ENCODE measurements at regions not wholly inside any gene's neighbourhood (a gene's known extent, or its start where the extent isn't known, plus 50 kb on each side); places are given as distances from the start of the nearest gene placed in this dataset.

DNA sequence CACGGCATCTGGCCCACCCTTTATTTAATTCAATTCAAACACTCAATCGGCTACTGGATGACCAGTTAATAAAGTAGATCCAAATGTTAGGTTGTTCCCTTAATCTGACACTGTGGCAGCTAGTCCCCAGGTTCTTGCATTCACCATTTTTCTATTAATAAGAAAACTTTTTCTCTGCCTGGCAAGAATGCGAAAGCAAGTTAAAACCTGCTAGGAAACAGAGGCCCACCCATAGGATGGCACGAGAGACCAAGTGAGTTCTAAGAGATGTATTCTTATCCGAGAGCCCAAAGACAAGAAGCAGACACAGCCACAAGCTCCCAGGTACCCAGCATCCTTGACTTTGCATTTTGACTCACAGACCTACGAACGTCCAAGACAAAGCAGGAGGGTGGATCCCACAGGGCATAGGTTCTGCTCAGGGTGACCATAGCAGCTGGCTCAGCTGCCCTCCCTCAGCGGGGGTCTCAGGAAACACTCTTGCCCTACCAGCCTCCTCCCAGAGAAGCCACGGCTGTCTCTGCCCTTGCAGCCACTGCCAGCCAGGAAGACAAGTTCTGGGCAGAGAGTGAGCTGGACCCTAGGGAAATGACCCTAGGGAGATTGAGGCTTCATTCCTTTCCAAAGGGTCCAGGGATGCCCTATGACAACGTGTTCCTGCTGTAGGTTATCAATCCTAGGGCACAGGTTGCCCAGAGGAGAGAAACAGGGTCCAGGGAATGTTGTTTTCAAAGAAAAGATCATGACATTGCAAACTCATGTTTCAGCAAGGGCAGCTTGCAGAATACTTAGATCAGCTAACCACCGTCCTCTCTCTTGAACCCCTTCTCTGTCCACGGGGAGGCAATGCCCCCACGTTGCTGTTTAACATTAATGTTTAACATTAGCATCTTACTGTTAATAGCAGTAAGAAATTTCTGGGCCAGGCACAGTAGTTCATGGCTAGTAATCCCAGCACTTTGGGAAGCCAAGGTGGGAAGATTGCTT, 147.2 kb upstream of the ZNF507 start:
- no peak for DNase-seq
- Histone ChIP-seq H3K36me3 (ENCODE audit: control insufficient read depth, insufficient read depth, low read length) (no peaks in the 10 kb centered on the region), H3K27me3 (replicated peaks; ENCODE audit: control insufficient read depth, insufficient read depth, low read length, poor library complexity, severe bottlenecking) (no peaks in the 10 kb centered on the region), H3K9me3 (ENCODE audit: control insufficient read depth, low read length) (no peaks in the 10 kb centered on the region), H3K4me1 (ENCODE audit: control insufficient read depth, insufficient read depth, low read length, poor library complexity, severe bottlenecking) (no peaks in the 10 kb centered on the region), H3K4me3 (ENCODE audit: insufficient read depth, low read depth, low read length, poor library complexity, severe bottlenecking) (no peak overlapping the region), H3K27ac (ENCODE audit: insufficient read depth, low read length, poor library complexity, severe bottlenecking) (no peak overlapping the region)

DNA sequence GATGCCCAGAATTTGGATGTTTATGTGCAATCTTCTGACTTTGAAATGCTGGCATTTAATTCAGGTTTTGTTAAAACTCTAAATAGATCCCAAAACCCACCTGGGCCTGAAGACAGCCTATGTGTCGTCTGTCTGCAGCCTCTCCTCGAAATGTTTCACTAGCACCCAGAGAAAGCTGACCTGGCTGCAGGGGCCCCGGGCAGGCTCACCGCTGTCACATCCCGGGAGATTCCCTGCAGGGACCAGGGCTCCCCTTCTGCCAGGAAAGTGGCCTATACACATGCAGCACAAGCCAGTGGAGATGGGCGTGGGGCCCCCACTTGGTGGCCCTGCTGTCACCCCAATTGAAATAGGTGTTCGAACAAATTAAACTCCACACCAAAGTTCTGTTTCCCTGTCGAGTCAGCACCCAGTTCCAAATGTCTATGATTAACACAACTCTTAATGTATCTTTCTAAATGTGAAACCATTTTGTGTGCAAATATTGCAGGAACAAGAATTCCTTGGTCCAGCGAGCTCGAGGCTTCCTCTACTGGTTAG, 145.8 kb upstream of the ZNF507 start:
- H3K9me3 ChIP-seq (ENCODE audit: control insufficient read depth, low read length) = no peaks in the 10 kb centered on the region
- no peak for DNase-seq
- no peaks in the 10 kb centered on the region for H3K4me1 ChIP-seq (ENCODE audit: control insufficient read depth, insufficient read depth, low read length, poor library complexity, severe bottlenecking)
- H3K4me3 ChIP-seq (ENCODE audit: insufficient read depth, low read depth, low read length, poor library complexity, severe bottlenecking) = no peak overlapping the region
- no peaks in the 10 kb centered on the region for H3K36me3 ChIP-seq (ENCODE audit: control insufficient read depth, insufficient read depth, low read length)
- no peak overlapping the region for H3K27ac ChIP-seq (ENCODE audit: insufficient read depth, low read length, poor library complexity, severe bottlenecking)
- no peaks in the 10 kb centered on the region for H3K27me3 ChIP-seq (replicated peaks; ENCODE audit: control insufficient read depth, insufficient read depth, low read length, poor library complexity, severe bottlenecking)

DNA sequence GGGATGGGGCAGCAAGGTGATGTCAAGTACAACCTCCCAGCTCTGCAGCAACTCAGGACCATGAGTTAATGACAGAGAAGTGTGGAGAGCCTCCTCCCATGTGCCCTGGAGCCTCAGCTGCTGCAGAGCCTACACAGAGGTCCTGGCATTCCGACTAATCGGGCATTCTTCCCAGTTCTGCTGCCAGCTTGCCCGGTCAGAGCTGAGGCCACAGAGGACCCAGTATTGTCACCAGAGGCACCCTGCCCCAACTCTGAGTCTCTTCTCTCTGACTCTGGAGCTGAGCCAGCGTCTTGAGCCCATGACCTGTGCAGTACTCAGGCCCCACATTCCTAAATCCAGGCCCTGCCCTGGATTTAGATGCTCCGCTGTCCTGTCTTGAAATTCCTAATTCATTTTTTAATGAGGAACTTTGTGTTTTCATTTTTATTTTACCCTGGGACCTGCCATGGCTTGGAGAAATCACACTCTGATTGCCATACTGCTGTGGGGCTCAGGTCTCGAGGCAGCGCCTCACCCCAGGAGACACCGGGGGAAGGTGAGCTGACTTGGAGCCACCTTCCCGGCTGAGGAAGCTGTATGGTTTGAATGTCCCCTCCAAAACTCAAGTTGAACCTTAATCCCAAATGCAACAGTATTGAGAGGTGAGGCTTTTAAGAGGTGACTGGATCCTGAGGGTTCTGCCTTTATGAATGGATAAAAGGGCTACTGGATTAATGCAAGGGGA, 144.9 kb upstream of the ZNF507 start:
- no peak overlapping the region for H3K4me3 ChIP-seq (ENCODE audit: insufficient read depth, low read depth, low read length, poor library complexity, severe bottlenecking)
- no peak for DNase-seq
- H3K36me3 ChIP-seq (ENCODE audit: control insufficient read depth, insufficient read depth, low read length) = no peaks in the 10 kb centered on the region
- H3K4me1 ChIP-seq (ENCODE audit: control insufficient read depth, insufficient read depth, low read length, poor library complexity, severe bottlenecking) = no peaks in the 10 kb centered on the region
- H3K27me3 ChIP-seq (replicated peaks; ENCODE audit: control insufficient read depth, insufficient read depth, low read length, poor library complexity, severe bottlenecking) = no peaks in the 10 kb centered on the region
- H3K27ac ChIP-seq (ENCODE audit: insufficient read depth, low read length, poor library complexity, severe bottlenecking) = no peak overlapping the region
- no peaks in the 10 kb centered on the region for H3K9me3 ChIP-seq (ENCODE audit: control insufficient read depth, low read length)

DNA sequence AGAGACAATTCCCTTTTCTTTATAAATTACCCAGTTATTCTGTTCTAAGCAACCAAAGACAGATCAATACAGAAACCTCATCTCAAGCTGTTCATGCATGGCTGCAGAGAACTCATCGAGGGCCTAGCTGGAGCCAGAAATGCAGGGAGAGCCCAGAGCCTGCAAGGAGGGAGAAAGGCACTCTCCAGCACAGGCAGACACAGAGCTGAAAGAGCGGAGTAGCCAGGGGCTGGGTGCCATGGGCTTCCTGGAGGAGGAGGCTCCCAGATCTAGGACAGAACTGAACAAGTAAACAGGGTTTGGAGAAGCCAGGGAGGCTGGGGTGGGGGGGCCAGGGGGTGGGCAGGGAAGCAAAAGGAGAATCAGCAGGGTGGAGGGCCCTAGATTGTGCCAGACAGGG, 144.2 kb upstream of the ZNF507 start:
- no peak overlapping the region for H3K27ac ChIP-seq (ENCODE audit: insufficient read depth, low read length, poor library complexity, severe bottlenecking)
- H3K36me3 ChIP-seq (ENCODE audit: control insufficient read depth, insufficient read depth, low read length) = no peaks in the 10 kb centered on the region

DNA sequence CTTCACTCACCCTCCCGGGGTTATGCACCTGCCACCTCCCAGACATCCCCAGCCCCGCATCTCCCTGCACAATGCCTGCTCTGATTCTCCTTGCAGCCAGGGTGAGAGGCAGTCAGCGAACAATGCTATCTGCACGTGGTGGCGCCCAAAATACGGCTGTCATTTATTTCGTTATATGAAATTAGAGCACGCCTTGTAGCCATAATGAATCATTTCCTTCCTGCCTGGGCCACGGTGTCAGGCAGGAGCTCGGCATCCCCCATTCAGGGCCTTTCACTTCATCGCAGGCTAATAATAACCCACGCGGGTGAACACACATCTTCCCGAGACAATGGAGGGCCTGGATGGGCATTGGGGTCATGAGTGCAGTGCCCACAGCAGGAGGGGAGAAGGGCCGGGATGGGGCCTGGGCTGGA, 143.8 kb upstream of the ZNF507 start:
- no peak overlapping the region for H3K4me3 ChIP-seq (ENCODE audit: insufficient read depth, low read depth, low read length, poor library complexity, severe bottlenecking)
- H3K9me3 ChIP-seq (ENCODE audit: control insufficient read depth, low read length) = no peaks in the 10 kb centered on the region
- no peaks in the 10 kb centered on the region for H3K4me1 ChIP-seq (ENCODE audit: control insufficient read depth, insufficient read depth, low read length, poor library complexity, severe bottlenecking)
- DNase-seq = no peak
- no peaks in the 10 kb centered on the region for H3K36me3 ChIP-seq (ENCODE audit: control insufficient read depth, insufficient read depth, low read length)
- no peaks in the 10 kb centered on the region for H3K27me3 ChIP-seq (replicated peaks; ENCODE audit: control insufficient read depth, insufficient read depth, low read length, poor library complexity, severe bottlenecking)
- no peak overlapping the region for H3K27ac ChIP-seq (ENCODE audit: insufficient read depth, low read length, poor library complexity, severe bottlenecking)

More for the DNA sequence above, 144.2 kb upstream of the ZNF507 start:
- no peaks in the 10 kb centered on the region for H3K9me3 ChIP-seq (ENCODE audit: control insufficient read depth, low read length)
- DNase-seq = no peak
- no peaks in the 10 kb centered on the region for H3K4me1 ChIP-seq (ENCODE audit: control insufficient read depth, insufficient read depth, low read length, poor library complexity, severe bottlenecking)
- no peaks in the 10 kb centered on the region for H3K27me3 ChIP-seq (replicated peaks; ENCODE audit: control insufficient read depth, insufficient read depth, low read length, poor library complexity, severe bottlenecking)
- no peak overlapping the region for H3K4me3 ChIP-seq (ENCODE audit: insufficient read depth, low read depth, low read length, poor library complexity, severe bottlenecking)

DNA sequence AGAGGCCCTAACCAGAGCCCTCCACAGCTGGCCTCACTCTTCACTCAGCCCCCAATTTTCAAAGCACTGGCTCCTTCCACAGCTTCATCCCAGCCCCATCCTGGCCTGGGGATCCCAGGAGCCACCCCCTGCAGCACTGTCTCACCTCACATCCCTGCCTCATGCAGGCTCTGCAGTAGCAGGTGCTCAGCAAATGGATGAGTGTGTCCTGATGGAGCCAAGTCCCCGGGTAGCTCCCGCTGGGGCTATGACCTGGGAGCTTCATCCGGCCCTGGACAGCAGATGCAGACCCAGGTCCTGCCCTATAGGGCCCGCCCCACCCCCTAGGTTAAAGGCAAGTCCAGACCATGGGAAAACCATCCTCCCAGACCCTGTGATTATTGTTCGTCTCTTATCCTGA, 143.2 kb upstream of the ZNF507 start:
- Histone ChIP-seq H3K9me3 (ENCODE audit: control insufficient read depth, low read length) (no peaks in the 10 kb centered on the region), H3K4me1 (ENCODE audit: control insufficient read depth, insufficient read depth, low read length, poor library complexity, severe bottlenecking) (no peaks in the 10 kb centered on the region), H3K36me3 (ENCODE audit: control insufficient read depth, insufficient read depth, low read length) (no peaks in the 10 kb centered on the region), H3K27me3 (replicated peaks; ENCODE audit: control insufficient read depth, insufficient read depth, low read length, poor library complexity, severe bottlenecking) (no peaks in the 10 kb centered on the region), H3K27ac (ENCODE audit: insufficient read depth, low read length, poor library complexity, severe bottlenecking) (no peak overlapping the region), H3K4me3 (ENCODE audit: insufficient read depth, low read depth, low read length, poor library complexity, severe bottlenecking) (no peak overlapping the region)
- DNase-seq = no peak

DNA sequence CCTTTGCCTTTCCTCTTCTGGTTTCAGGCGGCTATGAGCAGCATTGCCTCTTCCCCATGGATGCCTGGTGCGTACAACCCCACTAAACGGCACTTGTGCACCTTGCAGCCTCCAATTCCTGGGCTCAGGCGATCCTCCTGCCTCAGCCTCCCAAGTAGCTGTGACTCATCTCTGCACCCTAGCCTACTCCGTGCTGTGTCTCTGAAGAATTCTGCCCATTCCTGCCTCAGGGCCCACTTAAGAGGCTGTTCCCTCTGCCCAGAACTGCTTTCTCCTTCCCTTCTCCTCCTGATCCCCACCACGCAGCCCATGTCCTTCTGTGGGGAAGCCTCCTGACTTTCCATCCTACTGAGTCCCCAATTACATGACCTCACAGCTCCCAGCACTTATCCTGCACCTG, 142.2 kb upstream of the ZNF507 start:
- no peak for DNase-seq
- H3K9me3 ChIP-seq (ENCODE audit: control insufficient read depth, low read length) = no peaks in the 10 kb centered on the region
- no peaks in the 10 kb centered on the region for H3K27me3 ChIP-seq (replicated peaks; ENCODE audit: control insufficient read depth, insufficient read depth, low read length, poor library complexity, severe bottlenecking)
- H3K4me3 ChIP-seq (ENCODE audit: insufficient read depth, low read depth, low read length, poor library complexity, severe bottlenecking) = no peak overlapping the region
- no peaks in the 10 kb centered on the region for H3K36me3 ChIP-seq (ENCODE audit: control insufficient read depth, insufficient read depth, low read length)
- no peaks in the 10 kb centered on the region for H3K4me1 ChIP-seq (ENCODE audit: control insufficient read depth, insufficient read depth, low read length, poor library complexity, severe bottlenecking)
- H3K27ac ChIP-seq (ENCODE audit: insufficient read depth, low read length, poor library complexity, severe bottlenecking) = no peak overlapping the region

DNA sequence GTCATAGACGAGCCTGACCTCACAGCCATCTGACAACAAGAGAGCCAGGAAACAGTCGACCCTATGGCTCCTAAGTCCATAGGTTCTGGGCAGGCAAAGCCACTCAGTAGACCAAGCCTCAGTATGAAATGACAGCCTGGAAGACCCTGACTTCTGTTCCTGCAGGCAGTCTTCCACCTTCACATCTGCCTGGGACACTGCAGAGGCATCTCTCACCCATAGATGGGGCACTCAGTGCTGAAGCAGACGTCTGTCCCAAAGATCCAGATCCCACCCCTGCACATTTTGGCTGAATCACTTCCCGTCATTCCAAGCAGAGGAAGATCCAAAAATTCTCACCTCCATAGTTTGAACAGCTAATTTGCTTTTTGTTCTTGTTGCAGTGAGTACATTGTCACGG, 139.3 kb upstream of the ZNF507 start:
- no peak overlapping the region for H3K4me3 ChIP-seq (ENCODE audit: insufficient read depth, low read depth, low read length, poor library complexity, severe bottlenecking)
- no peak overlapping the region for H3K27ac ChIP-seq (ENCODE audit: insufficient read depth, low read length, poor library complexity, severe bottlenecking)
- H3K9me3 ChIP-seq (ENCODE audit: control insufficient read depth, low read length) = no peaks in the 10 kb centered on the region
- no peaks in the 10 kb centered on the region for H3K36me3 ChIP-seq (ENCODE audit: control insufficient read depth, insufficient read depth, low read length)
- H3K4me1 ChIP-seq (ENCODE audit: control insufficient read depth, insufficient read depth, low read length, poor library complexity, severe bottlenecking) = no peaks in the 10 kb centered on the region
- no peak for DNase-seq
- no peaks in the 10 kb centered on the region for H3K27me3 ChIP-seq (replicated peaks; ENCODE audit: control insufficient read depth, insufficient read depth, low read length, poor library complexity, severe bottlenecking)

DNA sequence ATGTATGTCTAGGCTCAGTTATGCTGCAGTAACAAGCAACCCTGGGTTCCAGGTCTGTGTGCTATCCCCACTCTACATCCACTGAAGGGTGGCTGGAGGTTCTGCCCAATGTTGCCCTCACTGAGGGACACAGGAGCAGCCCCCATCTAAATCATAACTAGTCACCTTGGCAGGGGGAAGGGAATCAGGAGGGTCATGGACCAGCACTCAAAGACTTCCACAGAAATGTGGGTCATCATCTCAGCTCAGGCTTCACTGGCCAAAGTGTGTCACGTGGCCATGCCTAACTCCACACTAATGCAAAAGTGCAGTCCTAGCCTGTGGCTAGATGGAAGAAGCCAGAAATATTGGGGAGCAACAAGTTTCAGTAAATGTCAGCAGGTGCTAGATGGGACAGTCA, 137.3 kb upstream of the ZNF507 start:
- H3K27me3 ChIP-seq (replicated peaks; ENCODE audit: control insufficient read depth, insufficient read depth, low read length, poor library complexity, severe bottlenecking) = no peaks in the 10 kb centered on the region
- H3K4me1 ChIP-seq (ENCODE audit: control insufficient read depth, insufficient read depth, low read length, poor library complexity, severe bottlenecking) = no peaks in the 10 kb centered on the region
- no peak overlapping the region for H3K4me3 ChIP-seq (ENCODE audit: insufficient read depth, low read depth, low read length, poor library complexity, severe bottlenecking)
- DNase-seq = no peak
- H3K27ac ChIP-seq (ENCODE audit: insufficient read depth, low read length, poor library complexity, severe bottlenecking) = no peak overlapping the region
- no peaks in the 10 kb centered on the region for H3K36me3 ChIP-seq (ENCODE audit: control insufficient read depth, insufficient read depth, low read length)
- no peaks in the 10 kb centered on the region for H3K9me3 ChIP-seq (ENCODE audit: control insufficient read depth, low read length)

DNA sequence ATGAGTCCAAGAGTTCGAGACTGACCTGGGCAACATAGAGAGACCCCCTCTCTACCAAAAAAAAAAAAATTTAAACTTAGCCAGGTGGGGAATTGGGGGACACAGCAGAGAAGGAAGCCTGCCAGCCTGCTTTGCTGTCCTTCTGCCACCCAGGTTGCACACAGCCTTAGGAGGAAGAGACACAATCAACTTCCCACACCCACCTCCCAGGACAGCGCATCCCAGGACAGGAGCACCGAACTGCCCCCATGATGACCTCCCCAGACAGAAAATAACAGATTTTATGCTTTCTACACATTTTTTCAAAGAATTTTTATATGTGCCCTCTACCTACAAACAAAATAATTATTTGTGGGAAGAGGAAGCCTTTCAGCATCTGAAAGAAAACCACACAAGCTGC, 126.0 kb upstream of the ZNF507 start:
- H3K27ac ChIP-seq (ENCODE audit: insufficient read depth, low read length, poor library complexity, severe bottlenecking) = no peak overlapping the region
- peaks cover 9% of the 10 kb centered on the region for H3K27me3 ChIP-seq (replicated peaks; ENCODE audit: control insufficient read depth, insufficient read depth, low read length, poor library complexity, severe bottlenecking)
- DNase-seq = no peak
- no peaks in the 10 kb centered on the region for H3K36me3 ChIP-seq (ENCODE audit: control insufficient read depth, insufficient read depth, low read length)
- H3K4me3 ChIP-seq (ENCODE audit: insufficient read depth, low read depth, low read length, poor library complexity, severe bottlenecking) = no peak overlapping the region
- peaks cover 6% of the 10 kb centered on the region for H3K4me1 ChIP-seq (ENCODE audit: control insufficient read depth, insufficient read depth, low read length, poor library complexity, severe bottlenecking)
- H3K9me3 ChIP-seq (ENCODE audit: control insufficient read depth, low read length) = no peaks in the 10 kb centered on the region

All from effector memory CD4-positive, alpha-beta T cell (primary cell).